Brain microvascular endothelial cell (primary cell): ENCODE measurements at regions not wholly inside any gene's neighbourhood (a gene's known extent, or its start where the extent isn't known, plus 50 kb on each side); places are given as distances from the start of the nearest gene placed in this dataset.

ENCODE experiments used
- DNase-seq: peaks from one replicate; pipeline ENCODE4 v3.0.0-alpha.2; 2020
- H3K27ac ChIP-seq: fragments of 250-450 bp; sonication (Bioruptor Pico); 2 replicates; pipeline ENCODE4 v1.5.1; 2020; ENCODE audit warnings: mild to moderate bottlenecking, moderate library complexity
- H3K27me3 ChIP-seq: fragments of 250-450 bp; sonication (Bioruptor Pico); replicated peaks from 2 replicates; pipeline ENCODE4 v1.5.1; 2020; ENCODE audit warnings: mild to moderate bottlenecking
- H3K36me3 ChIP-seq: fragments of 250-450 bp; sonication (Bioruptor Pico); replicated peaks from 2 replicates; pipeline ENCODE4 v1.5.1; 2020; ENCODE audit warnings: mild to moderate bottlenecking
- H3K4me3 ChIP-seq: 2 replicates; pipeline ENCODE4 v1.5.1; 2011; ENCODE audit warnings: low read depth, mild to moderate bottlenecking, control low read depth, low read length, moderate library complexity
- in situ Hi-C: cut with HindIII; loops from 2 replicates; pipeline ENCODE4 v1.10.0; 2017; ENCODE audit warnings: low sequenced_read_pairs, low pct_ligation_motif_present
- TF ChIP-seq, protein P1 (sequence below): IDR thresholded peaks from 2 replicates; pipeline ENCODE4 v1.5.1; 2011; ENCODE audit warnings: low read depth, mild to moderate bottlenecking, moderate library complexity, low read length, control low read depth, inconsistent platforms; ENCODE audit errors: missing control alignments

DNA sequence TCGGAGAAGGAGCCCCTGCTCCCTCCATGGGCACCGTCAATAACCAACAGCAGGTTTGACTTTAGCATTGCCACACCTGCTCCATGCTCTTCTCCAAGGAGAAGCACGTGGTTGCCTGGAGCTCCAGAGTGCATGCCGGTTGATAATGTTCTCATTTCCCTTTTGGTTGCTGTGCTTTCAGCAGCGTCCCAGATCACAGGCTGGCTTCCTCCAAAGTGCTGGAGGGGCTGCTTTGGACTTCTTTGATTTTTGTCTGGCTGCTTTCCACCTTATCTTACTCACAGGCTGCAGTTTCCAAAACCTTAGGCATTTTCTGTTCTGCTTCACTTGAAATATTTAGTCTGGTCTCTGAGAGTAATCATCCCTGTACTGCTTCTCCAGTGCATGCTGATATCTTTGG lies 123.8 kb upstream of the IRS2 start:
- no peak for DNase-seq
- Histone ChIP-seq H3K27me3 (no peaks in the 10 kb centered on the region), H3K27ac (no peak overlapping the region), H3K4me3 (no peak overlapping the region), H3K36me3 (no peaks in the 10 kb centered on the region)
- TF ChIP-seq, protein P1, sequence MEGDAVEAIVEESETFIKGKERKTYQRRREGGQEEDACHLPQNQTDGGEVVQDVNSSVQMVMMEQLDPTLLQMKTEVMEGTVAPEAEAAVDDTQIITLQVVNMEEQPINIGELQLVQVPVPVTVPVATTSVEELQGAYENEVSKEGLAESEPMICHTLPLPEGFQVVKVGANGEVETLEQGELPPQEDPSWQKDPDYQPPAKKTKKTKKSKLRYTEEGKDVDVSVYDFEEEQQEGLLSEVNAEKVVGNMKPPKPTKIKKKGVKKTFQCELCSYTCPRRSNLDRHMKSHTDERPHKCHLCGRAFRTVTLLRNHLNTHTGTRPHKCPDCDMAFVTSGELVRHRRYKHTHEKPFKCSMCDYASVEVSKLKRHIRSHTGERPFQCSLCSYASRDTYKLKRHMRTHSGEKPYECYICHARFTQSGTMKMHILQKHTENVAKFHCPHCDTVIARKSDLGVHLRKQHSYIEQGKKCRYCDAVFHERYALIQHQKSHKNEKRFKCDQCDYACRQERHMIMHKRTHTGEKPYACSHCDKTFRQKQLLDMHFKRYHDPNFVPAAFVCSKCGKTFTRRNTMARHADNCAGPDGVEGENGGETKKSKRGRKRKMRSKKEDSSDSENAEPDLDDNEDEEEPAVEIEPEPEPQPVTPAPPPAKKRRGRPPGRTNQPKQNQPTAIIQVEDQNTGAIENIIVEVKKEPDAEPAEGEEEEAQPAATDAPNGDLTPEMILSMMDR: no peak
- in situ Hi-C loops: no loop called here

DNA sequence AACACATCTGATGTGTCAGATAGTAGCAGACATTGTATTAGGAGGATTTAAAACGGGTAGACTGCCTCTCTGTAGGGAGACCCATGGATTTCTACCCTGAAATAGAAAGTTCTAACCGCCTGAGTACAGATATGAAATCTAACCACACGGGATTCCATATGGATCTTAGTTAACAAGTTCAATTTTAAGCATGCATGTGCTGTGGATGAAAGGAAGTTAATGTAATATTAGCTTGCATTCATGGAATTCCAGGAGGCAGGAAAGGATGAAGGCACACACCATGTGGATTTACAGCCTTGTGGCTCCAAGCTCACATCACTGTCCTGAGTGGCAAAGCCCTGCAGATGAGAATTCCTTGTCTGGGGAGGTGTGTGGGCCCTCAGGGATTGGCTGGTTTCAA lies 120.6 kb upstream of the IRS2 start:
- Histone ChIP-seq H3K4me3 (no peak overlapping the region), H3K36me3 (no peaks in the 10 kb centered on the region), H3K27ac (no peak overlapping the region), H3K27me3 (no peaks in the 10 kb centered on the region)
- in situ Hi-C loops: no loop called here
- DNase-seq: no peak
- TF ChIP-seq, protein P1: no peak

DNA sequence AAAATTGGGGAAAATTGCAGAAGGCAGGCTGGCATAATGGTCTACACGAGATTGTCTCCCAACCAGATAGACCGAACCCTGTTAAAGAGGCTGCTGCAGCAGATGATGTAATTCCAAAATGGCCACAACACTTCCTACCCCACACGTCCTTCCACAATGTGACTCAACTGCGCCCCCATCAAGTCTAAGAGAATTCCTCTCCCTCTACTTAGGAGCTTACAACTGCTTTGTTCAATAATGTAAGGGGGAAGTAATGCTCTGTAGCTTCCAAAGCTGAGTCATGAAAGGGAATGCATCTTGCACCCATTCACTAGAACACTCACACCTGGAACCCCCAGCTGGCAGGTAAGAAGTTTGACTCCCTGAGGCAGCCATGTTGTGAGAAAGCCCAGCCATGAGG lies 117.8 kb upstream of the IRS2 start:
- Histone ChIP-seq H3K4me3 (no peak overlapping the region), H3K27ac (no peak overlapping the region), H3K36me3 (no peaks in the 10 kb centered on the region), H3K27me3 (no peaks in the 10 kb centered on the region)
- TF ChIP-seq, protein P1: peak; percentile 3
- no peak for DNase-seq
- in situ Hi-C loops: no loop called here

DNA sequence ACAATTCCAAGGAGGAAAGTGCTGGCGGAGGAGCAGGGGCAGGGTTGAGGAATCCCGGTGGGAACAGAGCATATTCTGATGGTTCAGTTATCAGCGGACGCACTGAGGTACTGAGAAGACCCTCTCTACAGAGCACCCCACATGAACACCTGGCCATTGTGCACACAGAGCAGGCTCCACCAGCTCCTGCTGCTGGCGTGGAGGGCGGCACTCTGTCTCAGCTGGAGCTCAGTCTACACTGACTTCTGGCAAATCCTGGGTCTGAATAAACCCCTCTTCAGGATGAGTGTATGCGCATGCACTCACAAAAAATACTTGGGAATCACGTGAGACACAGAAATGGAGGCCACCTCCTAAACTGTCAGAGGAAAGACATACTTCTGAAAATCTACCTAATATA lies 114.4 kb upstream of the IRS2 start:
- in situ Hi-C loops: no loop called here
- no peaks in the 10 kb centered on the region for H3K36me3 ChIP-seq
- TF ChIP-seq, protein P1: no peak
- H3K4me3 ChIP-seq: no peak overlapping the region
- no peak overlapping the region for H3K27ac ChIP-seq
- DNase-seq: no peak
- H3K27me3 ChIP-seq: no peaks in the 10 kb centered on the region

DNA sequence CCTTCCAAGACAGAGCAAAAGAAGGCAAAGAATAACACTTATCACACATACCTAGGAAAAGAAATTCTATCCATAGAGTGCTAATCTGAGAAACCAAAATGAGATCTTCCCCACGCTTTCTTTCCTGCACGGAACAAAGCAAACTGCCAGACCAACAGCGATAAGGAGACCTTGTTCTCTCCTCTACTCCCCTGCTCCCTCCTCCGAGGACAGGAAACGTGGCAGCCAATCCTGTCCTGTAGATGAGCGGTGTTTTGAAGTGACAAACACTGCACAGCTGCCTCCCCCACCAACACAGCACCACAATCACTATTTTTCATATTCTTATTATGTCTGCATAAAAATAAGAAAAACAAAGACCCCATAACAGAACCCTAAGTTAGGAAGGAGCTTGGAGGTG lies 113.9 kb upstream of the IRS2 start:
- H3K27ac ChIP-seq: no peak overlapping the region
- no peaks in the 10 kb centered on the region for H3K27me3 ChIP-seq
- in situ Hi-C loops: no loop called here
- H3K36me3 ChIP-seq: no peaks in the 10 kb centered on the region
- TF ChIP-seq, protein P1: no peak
- DNase-seq: no peak
- peak overlapping the region; percentile 1 for H3K4me3 ChIP-seq

DNA sequence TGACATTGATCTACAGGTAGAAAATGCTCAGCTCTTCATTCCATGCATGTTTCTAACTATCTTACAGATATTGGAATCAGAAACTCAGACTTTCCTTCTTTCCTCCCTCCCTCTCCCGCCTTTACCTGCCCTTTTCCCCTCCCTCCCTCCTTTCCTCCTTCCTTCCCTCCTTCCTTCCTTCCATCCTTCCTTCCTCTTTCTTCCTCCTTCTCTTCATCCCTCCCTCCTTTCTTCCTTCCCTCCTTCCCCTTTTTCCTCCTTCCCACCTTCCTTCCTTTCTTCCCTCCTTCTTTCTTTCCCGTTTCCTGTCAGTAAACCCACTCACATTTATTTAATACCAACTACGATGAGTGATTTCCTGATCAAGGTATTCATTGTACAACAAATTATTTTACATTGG lies 113.4 kb upstream of the IRS2 start:
- in situ Hi-C loops: no loop called here
- no peak overlapping the region for H3K27ac ChIP-seq
- TF ChIP-seq, protein P1: no peak
- no peak overlapping the region for H3K4me3 ChIP-seq
- H3K36me3 ChIP-seq: no peaks in the 10 kb centered on the region
- no peaks in the 10 kb centered on the region for H3K27me3 ChIP-seq
- no peak for DNase-seq
